ENCODE measurements at regions not wholly inside any gene's neighbourhood (a gene's known extent, or its start where the extent isn't known, plus 50 kb on each side); places are given as distances from the start of the nearest gene placed in this dataset.

GRCh38 chr2:238584617-238585016 lies 157.9 kb downstream of the ASB1 start:
- no peak for DNase-seq

GRCh38 chr2:238585836-238586821 lies 159.4 kb downstream of the ASB1 start:
- no peak for DNase-seq

- no peak for DNase-seq
Measured at GRCh38 chr2:238586931-238587775, 160.4 kb downstream of the ASB1 start.

GRCh38 chr2:238587776-238588660 lies 161.3 kb downstream of the ASB1 start:
- DNase-seq, result no peak

GRCh38 chr2:238589591-238590460 lies 163.1 kb downstream of the ASB1 start:
- DNase-seq, result no peak

- no peak for DNase-seq
Measured at GRCh38 chr2:238591732-238592131, 165.0 kb downstream of the ASB1 start.

- no peak for DNase-seq
Measured at GRCh38 chr2:238593236-238593635, 166.5 kb downstream of the ASB1 start.

GRCh38 chr2:238593678-238594077 lies 167.0 kb downstream of the ASB1 start:
- no peak for DNase-seq

- no peak for DNase-seq
Measured at GRCh38 chr2:238594796-238595749, 168.3 kb downstream of the ASB1 start.

GRCh38 chr2:238595750-238596570 lies 169.2 kb downstream of the ASB1 start:
- no peak for DNase-seq

- no peak for DNase-seq
Measured at GRCh38 chr2:238596571-238597551, 170.1 kb downstream of the ASB1 start.

GRCh38 chr2:238597638-238598528 lies 171.2 kb downstream of the ASB1 start:
- DNase-seq, result no peak

- no peak for DNase-seq
Measured at GRCh38 chr2:238598802-238599530, 172.2 kb downstream of the ASB1 start.

GRCh38 chr2:238599549-238600505 lies 173.1 kb downstream of the ASB1 start:
- DNase-seq, result no peak

Data from stimulated activated CD8-positive, alpha-beta memory T cell treated with anti-CD3 and anti-CD28 coated beads, Interleukin-4, amount 100 ng/mL, for 48 hours (primary cell).